HEK293T (cell line): ENCODE measurements at regions not wholly inside any gene's neighbourhood (a gene's known extent, or its start where the extent isn't known, plus 50 kb on each side); places are given as distances from the start of the nearest gene placed in this dataset.

Source experiments
- ARNT ChIP-seq: fragments of 450-650 bp; IDR thresholded peaks from 2 replicates; pipeline ENCODE4 v1.6.1; 2017; ENCODE audit warnings: mild to moderate bottlenecking
- FOXA1 ChIP-seq: fragments of 450-650 bp; IDR thresholded peaks from 2 replicates; pipeline ENCODE4 v1.6.1; 2016; ENCODE audit warnings: mild to moderate bottlenecking
- FOXM1 ChIP-seq: fragments of 450-650 bp; IDR thresholded peaks from 2 replicates; pipeline ENCODE4 v1.6.1; 2017; ENCODE audit warnings: mild to moderate bottlenecking, borderline replicate concordance
- LEF1 ChIP-seq: fragments of 450-650 bp; IDR thresholded peaks from 2 replicates; pipeline ENCODE4 v1.6.1; 2017; ENCODE audit warnings: mild to moderate bottlenecking, borderline replicate concordance
- SP1 ChIP-seq: fragments of 450-650 bp; IDR thresholded peaks from 2 replicates; pipeline ENCODE4 v1.6.1; 2017

DNA sequence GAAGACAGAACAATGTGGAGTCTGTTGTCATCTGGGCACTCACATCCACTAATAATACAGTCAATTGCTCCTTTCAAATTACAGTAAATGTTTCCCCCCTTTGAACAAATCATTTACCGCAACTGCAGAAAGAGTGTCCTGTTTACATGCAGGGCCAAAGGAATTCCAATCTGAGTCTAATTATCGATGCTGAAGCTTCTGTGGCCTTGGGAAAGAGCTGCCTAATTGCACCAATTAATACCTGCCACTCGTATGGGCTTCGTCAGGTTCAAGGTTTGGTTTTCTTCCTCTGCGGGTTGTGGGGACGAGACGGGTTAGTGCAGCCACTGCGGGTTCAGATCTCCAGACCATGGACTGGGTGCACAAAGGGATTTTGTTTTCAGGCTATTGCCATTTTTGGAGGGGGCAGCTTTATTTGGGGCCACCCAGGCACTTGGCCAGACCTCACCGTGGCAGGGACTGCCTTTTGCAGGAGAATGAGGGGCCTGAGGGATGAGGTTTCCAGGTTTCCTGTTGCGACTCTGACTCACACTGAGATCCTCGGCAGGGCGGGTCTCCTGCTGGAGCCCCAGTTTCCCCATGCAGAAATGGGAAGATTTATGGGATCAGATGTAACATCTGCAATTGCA, 147.6 kb downstream of the MIAT start:
- TF ChIP-seq SP1, result no peak
- TF ChIP-seq LEF1, result no peak
- no peak for TF ChIP-seq FOXA1
- TF ChIP-seq FOXM1, result no peak
- no peak for TF ChIP-seq ARNT
